ENCODE measurements at regions not wholly inside any gene's neighbourhood (a gene's known extent, or its start where the extent isn't known, plus 50 kb on each side); places are given as distances from the start of the nearest gene placed in this dataset.

GRCh38 chr1:234907208-234907939 lies 221.3 kb downstream of the TOMM20 start:
- no peak for TF ChIP-seq POLR2AphosphoS5 (IDR thresholded peaks at IDR 0.05; ENCODE audit: low read depth, low read length)
- TF ChIP-seq POLR2A (IDR thresholded peaks at IDR 0.05; ENCODE audit: low read depth, low read length): no peak
- TF ChIP-seq TAF1 (IDR thresholded peaks at IDR 0.05; ENCODE audit: borderline replicate concordance, low read depth, low read length): no peak
